PC-9 (cell line): ENCODE measurements at regions not wholly inside any gene's neighbourhood (a gene's known extent, or its start where the extent isn't known, plus 50 kb on each side); places are given as distances from the start of the nearest gene placed in this dataset.

ENCODE experiments used
- CTCF ChIP-seq: fragments of 200-600 bp; sonication (generic); conservative IDR thresholded peaks from 2 replicates; pipeline ENCODE4 v1.6.1; 2017; ENCODE audit warnings: mixed run types, antibody characterized with exemption, mild to moderate bottlenecking, moderate library complexity
- EZH2 ChIP-seq: fragments of 200-600 bp; sonication (generic); IDR thresholded peaks from 2 replicates; pipeline ENCODE4 v1.8.0; 2017; ENCODE audit warnings: antibody characterized with exemption, low read depth

- TF ChIP-seq EZH2 (no peak), CTCF (no peak)
These were observed 294.9 kb upstream of the SGO1 start for GRCh38 chr3:20480786-20481365.
